ENCODE measurements at regions not wholly inside any gene's neighbourhood (a gene's known extent, or its start where the extent isn't known, plus 50 kb on each side); places are given as distances from the start of the nearest gene placed in this dataset.

DNA sequence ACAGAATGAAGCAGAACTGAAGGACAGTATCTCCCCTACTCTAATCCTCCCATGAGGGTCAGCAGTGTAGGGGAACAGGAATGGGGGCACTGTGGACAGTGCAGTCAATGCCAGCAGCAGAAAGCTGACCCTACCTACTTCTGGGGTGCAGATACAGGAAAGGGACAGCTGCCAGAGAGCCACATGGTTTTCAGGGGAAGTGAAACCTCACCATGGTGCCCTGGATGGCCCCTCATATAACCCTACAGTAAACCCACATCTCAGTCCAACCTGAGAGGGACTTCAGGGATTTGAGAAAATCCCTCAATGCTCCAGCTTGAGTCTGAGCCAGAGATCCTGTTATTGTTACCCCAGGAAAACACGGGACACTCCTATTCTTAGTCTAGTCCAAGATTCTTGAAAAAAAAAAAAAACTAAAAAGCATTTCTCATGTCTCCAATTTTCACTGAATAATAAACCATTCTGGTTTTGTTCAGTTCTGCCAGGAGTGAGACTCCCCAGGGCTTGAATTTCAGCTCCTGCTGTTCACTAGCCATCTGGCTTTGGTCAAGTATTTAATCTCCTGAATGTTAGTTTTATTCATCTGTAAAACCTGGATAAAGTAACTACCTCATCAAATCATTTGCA, 511.6 kb upstream of the ARGLU1 start:
- TF ChIP-seq RARB (CRISPR knock-in tag; IDR thresholded peaks at IDR 0.05) (no peak), TCF4 (CRISPR knock-in tag; IDR thresholded peaks at IDR 0.05; ENCODE audit: borderline replicate concordance) (no peak), ZNF565 (CRISPR knock-in tag; conservative IDR thresholded peaks at IDR 0.05; ENCODE audit: low read depth) (no peak), ESRRG (CRISPR knock-in tag; IDR thresholded peaks at IDR 0.05) (no peak)
- TF ChIP-seq, protein P1, sequence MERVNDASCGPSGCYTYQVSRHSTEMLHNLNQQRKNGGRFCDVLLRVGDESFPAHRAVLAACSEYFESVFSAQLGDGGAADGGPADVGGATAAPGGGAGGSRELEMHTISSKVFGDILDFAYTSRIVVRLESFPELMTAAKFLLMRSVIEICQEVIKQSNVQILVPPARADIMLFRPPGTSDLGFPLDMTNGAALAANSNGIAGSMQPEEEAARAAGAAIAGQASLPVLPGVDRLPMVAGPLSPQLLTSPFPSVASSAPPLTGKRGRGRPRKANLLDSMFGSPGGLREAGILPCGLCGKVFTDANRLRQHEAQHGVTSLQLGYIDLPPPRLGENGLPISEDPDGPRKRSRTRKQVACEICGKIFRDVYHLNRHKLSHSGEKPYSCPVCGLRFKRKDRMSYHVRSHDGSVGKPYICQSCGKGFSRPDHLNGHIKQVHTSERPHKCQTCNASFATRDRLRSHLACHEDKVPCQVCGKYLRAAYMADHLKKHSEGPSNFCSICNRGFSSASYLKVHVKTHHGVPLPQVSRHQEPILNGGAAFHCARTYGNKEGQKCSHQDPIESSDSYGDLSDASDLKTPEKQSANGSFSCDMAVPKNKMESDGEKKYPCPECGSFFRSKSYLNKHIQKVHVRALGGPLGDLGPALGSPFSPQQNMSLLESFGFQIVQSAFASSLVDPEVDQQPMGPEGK (CRISPR knock-in tag; IDR thresholded peaks at IDR 0.05; ENCODE audit: borderline replicate concordance), result no peak
- TF ChIP-seq, protein P2, sequence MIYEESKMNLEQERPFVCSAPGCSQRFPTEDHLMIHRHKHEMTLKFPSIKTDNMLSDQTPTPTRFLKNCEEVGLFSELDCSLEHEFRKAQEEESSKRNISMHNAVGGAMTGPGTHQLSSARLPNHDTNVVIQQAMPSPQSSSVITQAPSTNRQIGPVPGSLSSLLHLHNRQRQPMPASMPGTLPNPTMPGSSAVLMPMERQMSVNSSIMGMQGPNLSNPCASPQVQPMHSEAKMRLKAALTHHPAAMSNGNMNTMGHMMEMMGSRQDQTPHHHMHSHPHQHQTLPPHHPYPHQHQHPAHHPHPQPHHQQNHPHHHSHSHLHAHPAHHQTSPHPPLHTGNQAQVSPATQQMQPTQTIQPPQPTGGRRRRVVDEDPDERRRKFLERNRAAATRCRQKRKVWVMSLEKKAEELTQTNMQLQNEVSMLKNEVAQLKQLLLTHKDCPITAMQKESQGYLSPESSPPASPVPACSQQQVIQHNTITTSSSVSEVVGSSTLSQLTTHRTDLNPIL (CRISPR knock-in tag; IDR thresholded peaks at IDR 0.05; ENCODE audit: low read depth), result no peak
